Fibroblast of skin of right quadriceps (primary cell): ENCODE measurements at regions not wholly inside any gene's neighbourhood (a gene's known extent, or its start where the extent isn't known, plus 50 kb on each side); places are given as distances from the start of the nearest gene placed in this dataset.

Experiments used
- DNase-seq: peaks from one replicate; pipeline ENCODE4 v3.0.0-alpha.2; 2013

GRCh38 chr16:9533042-9533441 is 441.6 kb downstream of the HAPSTR1 start:
- DNase-seq: no peak

GRCh38 chr16:9534759-9535158 is 443.3 kb downstream of the HAPSTR1 start:
- DNase-seq: no peak

GRCh38 chr16:9536905-9537304 is 445.5 kb downstream of the HAPSTR1 start:
- DNase-seq: no peak

GRCh38 chr16:9539346-9539745 is 447.9 kb downstream of the HAPSTR1 start:
- DNase-seq: no peak

- DNase-seq: no peak
Observed at GRCh38 chr16:9541723-9542122, 450.3 kb downstream of the HAPSTR1 start.

GRCh38 chr16:9542165-9542755 is 450.8 kb downstream of the HAPSTR1 start:
- DNase-seq: no peak

DNA sequence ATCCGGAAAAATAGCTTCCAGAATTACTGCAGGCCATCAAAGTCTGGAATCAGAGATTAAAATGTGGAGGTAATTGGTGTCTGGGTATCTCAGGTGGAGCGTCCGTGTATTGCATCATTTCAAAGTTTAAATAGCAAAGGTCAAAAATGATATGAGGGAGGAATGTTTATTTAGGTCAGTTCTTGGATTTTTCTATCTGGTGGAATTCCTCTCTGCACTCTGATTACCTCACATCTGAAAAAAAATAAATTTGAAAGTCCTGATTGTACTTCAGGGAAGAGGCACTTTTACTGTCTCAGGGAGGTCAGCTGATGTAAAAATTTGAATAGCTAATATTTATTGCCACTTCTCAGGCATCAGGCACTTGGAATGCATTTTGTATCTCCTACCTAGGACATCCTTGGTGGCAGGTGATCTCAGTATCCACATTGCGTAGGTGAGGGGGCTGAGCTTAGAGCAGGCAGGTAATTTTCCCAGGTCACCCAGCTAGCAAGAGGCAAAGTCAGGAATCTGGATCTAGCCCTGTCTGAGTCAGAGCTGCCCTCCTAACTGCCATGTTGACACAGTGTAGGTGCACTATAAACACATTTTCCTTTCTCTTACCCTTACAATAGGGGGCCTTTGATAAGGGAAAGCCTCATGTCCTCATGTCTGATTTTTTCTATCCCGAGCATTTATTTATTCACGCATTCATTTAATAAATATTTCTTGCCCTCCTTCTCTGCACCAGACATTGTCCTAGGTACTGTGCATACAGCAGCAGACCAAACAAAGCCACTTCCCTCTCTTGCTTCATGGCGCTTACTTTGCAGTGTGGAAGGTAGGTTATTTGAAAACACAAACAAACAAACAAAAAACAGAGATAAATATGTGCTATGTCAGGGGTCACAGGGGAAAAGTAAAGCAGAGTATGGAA is 454.3 kb downstream of the HAPSTR1 start:
- DNase-seq: no peak

GRCh38 chr16:9546438-9546786 is 455.0 kb downstream of the HAPSTR1 start:
- no peak for DNase-seq

GRCh38 chr16:9549487-9549886 is 458.0 kb downstream of the HAPSTR1 start:
- no peak for DNase-seq

GRCh38 chr16:9555051-9555450 is 463.6 kb downstream of the HAPSTR1 start:
- no peak for DNase-seq

DNA sequence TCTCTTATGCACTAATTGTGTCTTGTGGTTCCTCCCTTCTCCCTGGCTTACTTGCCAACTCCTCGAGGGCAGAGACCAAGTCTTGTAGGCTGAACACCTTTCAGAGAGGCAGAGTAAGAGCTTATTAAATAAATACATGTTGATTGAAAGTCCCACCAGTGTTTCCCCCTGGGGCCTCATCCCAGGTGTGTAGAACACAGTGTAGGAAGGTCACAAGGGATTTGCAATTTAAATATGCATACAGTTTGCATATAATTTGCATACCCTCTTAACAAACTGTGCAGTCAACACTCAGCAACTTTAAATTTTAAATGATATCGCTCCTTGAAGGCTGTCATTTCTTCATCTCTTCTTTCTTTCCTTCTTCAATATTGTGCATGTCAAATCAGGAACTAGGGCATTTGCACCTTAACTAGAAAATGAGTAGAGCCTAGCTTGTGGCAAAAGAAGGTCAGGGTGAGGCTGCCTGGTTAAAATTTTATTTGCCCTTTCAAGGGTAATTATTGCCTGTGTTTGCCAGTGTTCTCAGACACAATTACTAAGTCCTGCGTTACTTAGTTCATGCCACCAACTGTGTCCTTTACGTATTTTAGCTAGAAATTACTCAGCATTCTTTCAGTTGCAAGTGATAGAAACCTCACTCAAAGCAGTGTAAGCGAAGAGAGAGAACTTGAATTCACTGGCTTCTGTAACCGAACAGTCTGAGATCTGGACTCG is 465.7 kb downstream of the HAPSTR1 start:
- no peak for DNase-seq

DNA sequence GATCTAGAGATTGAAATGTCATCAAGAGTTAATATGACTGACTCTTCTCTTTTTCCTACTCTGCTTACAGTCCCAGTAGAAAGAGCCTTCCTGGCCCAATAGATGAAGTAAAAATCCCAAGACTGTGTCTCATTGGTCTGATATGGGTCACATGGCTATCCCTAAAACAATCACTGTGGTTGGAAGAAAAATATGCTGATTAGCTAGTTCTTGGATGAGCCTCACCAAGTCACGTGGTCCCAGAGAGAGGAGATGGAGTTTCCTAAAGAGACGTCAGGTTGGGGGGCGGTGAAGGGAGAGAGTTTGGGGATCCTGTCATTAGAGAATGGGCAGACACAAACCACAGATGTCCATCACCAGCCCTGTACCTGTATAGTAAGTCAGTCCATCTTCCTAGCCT is 466.3 kb downstream of the HAPSTR1 start:
- DNase-seq: no peak

GRCh38 chr16:9566099-9566498 is 474.7 kb downstream of the HAPSTR1 start:
- no peak for DNase-seq

GRCh38 chr16:9567666-9568065 is 476.2 kb downstream of the HAPSTR1 start:
- DNase-seq: peak; percentile 15

DNA sequence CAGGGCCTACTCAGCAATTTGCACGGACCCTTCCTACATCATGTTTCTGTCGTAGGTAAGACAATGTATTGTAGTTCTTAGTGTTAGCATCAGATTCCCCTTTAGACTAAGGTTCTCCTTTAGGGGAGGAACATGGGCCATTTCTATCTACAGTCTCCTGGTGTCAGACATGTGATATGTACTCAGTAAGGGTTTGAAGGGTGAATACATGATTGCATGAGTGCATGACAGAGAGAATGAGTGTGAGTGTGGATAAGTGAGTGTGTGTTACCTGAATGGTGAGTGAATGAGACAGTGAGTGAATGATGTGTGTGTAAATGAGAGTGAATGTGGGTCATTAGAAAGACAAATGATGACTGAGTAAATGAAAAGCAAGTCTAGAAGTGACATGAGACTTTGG is 476.8 kb downstream of the HAPSTR1 start:
- DNase-seq: no peak

DNA sequence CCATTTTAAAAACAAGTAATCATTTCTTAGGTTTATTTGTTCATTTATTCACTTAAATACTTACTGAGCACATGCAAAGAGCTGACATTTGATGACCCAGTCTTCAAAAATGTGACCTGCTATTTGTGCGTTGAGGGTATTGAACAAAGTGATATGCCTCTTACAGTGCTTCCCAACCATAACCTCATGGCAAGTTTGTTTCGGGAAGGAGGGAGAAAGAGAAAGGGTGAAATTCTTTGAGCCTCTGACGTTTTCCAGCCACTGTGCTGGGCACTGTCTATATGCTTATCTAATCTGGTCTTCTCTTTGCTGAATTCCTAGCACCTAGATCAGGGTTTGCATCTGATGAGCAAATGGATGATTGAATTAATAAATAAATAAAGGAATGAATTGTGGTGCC is 479.1 kb downstream of the HAPSTR1 start:
- no peak for DNase-seq

GRCh38 chr16:9578459-9578858 is 487.0 kb downstream of the HAPSTR1 start:
- DNase-seq: no peak

DNA sequence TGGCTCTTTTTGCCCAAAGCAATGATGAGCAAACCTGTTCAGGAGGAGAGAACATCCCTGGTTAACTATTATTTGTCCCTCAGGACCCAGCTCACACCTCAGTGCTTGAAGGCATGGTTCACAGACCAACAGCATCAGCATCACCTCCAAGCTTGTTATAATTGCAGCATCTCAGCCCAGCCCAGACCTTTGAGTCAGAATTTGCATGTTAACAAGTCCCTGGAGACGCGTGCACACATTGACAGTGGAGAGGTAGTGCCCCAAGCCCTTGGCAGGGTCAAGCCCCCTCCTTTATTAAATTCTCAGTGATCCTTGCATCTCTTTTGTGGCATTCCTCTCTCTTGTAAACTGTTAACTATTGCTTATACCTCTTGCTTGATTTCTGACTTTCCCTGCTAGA is 488.6 kb downstream of the HAPSTR1 start:
- DNase-seq: no peak

- no peak for DNase-seq
Observed at GRCh38 chr16:9593440-9593839, 502.0 kb downstream of the HAPSTR1 start.

GRCh38 chr16:9594047-9594446 is 502.6 kb downstream of the HAPSTR1 start:
- DNase-seq: no peak

GRCh38 chr16:9594946-9595345 is 503.5 kb downstream of the HAPSTR1 start:
- DNase-seq: peak; percentile 18

DNA sequence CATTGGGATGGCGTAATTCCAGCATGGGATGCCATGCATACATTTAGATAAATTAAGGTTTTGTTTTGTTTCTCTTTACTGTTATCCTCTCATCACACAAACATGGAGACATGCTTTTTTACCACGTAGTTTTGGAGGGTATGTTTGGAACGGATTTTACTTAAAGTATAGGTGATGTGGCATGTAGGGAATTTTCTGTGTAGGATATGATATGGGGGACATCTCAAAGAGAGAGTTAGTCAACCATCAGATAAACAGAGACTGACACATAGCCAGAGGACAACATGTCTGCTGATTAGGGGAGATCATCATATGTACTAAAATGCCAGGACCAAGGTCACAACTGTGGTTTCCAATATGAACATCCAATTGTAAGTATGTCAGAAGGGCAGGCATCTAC is 503.9 kb downstream of the HAPSTR1 start:
- peak; percentile 6 for DNase-seq

DNA sequence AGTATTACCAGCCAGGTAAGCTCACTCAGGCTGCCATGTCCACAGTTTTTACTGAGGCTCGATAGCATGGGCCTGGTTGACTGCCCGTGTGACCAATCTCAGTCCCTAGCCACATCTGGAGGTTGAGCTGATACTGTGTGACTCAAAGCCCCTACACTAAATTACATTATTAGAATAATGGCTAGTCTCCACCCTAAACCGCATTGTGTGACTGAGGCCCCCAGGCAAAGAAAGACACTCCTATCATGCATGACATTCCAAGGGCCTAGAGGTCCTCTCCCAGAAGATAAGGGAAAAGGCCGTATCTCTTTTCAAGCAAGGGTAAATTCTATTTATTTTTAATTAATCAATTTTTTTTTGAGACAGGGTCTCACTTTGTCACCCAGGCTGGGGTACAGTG is 505.3 kb downstream of the HAPSTR1 start:
- DNase-seq: no peak
